Activated T-helper 1 cell treated with anti-CD3 and anti-CD28 coated beads, Interleukin-12 subunit alpha, Interleukin-12 subunit beta, Interleukin-2, Interleukin-4 antibody, amounts not matched to agents 30 ng/mL and 10 ng/mL and 1 ng/mL, durations not matched to agents 14 hours and 24 hours and 36 hours (primary cell): ENCODE measurements at regions not wholly inside any gene's neighbourhood (a gene's known extent, or its start where the extent isn't known, plus 50 kb on each side); places are given as distances from the start of the nearest gene placed in this dataset.
"Not testable (repeated sequence)": the region's sequence is repeated elsewhere in the genome, so short reads cannot be mapped to it uniquely, and the experiment has no call there.

Experiments
- DNase-seq: peaks from one replicate; pipeline ENCODE4 v3.0.0; 2021; ENCODE audit warnings: low spot score
- H3K27ac Mint-ChIP-seq: one replicate; pipeline ENCODE4 v1.8.0; 2021; ENCODE audit warnings: mild to moderate bottlenecking, mixed read lengths
- H3K27me3 Mint-ChIP-seq: one replicate; pipeline ENCODE4 v1.8.0; 2022; ENCODE audit warnings: mild to moderate bottlenecking, moderate library complexity, mixed read lengths; ENCODE audit not compliant: insufficient read depth
- H3K36me3 Mint-ChIP-seq: one replicate; pipeline ENCODE4 v1.8.0; 2021; ENCODE audit warnings: low read depth, mixed read lengths
- H3K4me1 Mint-ChIP-seq: one replicate; pipeline ENCODE4 v1.8.0; 2021; ENCODE audit warnings: low read depth, mixed read lengths
- H3K4me3 Mint-ChIP-seq: one replicate; pipeline ENCODE4 v1.8.0; 2021; ENCODE audit warnings: mild to moderate bottlenecking, moderate library complexity, mixed read lengths
- H3K9me3 Mint-ChIP-seq: one replicate; pipeline ENCODE4 v1.8.0; 2021; ENCODE audit warnings: mixed read lengths
- intact Hi-C: fragments of 100-400 bp; cut with micrococcal nuclease; formaldehyde crosslinking; loops from one replicate; pipeline ENCODE4 v1.15.1; 2024

GRCh38 chr15:84534561-84535235 is 66.1 kb upstream of the ZSCAN2 start:
- not testable (repeated sequence) for H3K9me3 Mint-ChIP-seq, DNase-seq, H3K27me3 Mint-ChIP-seq
- Mint-ChIP-seq H3K36me3 (peaks cover 17% of the 10 kb centered on the region), H3K27ac (peak overlapping the region; percentile 32), H3K4me1 (peaks cover 31% of the 10 kb centered on the region), H3K4me3 (peak overlapping the region; percentile 19)
- intact Hi-C loops: loop anchor here (10.0 kb wide), 1 partner anchor 620 kb away; no protein-coding TSS in a partner anchor

- peaks cover 23% of the 10 kb centered on the region for H3K4me1 Mint-ChIP-seq
- intact Hi-C loops: loop anchor here (10.0 kb wide), 1 partner anchor 621 kb away; no protein-coding TSS in a partner anchor
- not testable (repeated sequence) for H3K9me3 Mint-ChIP-seq, H3K4me3 Mint-ChIP-seq, H3K27ac Mint-ChIP-seq, H3K27me3 Mint-ChIP-seq, DNase-seq
- peaks cover 18% of the 10 kb centered on the region for H3K36me3 Mint-ChIP-seq
Measured at GRCh38 chr15:84536181-84536580, 64.6 kb upstream of the ZSCAN2 start.

GRCh38 chr15:84544586-84544985 is 56.2 kb upstream of the ZSCAN2 start:
- Mint-ChIP-seq H3K4me1 (peaks cover 20% of the 10 kb centered on the region), H3K36me3 (peaks cover 18% of the 10 kb centered on the region)
- H3K27ac Mint-ChIP-seq, H3K4me3 Mint-ChIP-seq, DNase-seq, H3K9me3 Mint-ChIP-seq, H3K27me3 Mint-ChIP-seq, intact Hi-C loops: not testable (repeated sequence)

GRCh38 chr15:84547150-84547549 is 53.7 kb upstream of the ZSCAN2 start:
- H3K9me3 Mint-ChIP-seq, intact Hi-C loops, DNase-seq, H3K27ac Mint-ChIP-seq, H3K4me3 Mint-ChIP-seq, H3K36me3 Mint-ChIP-seq, H3K27me3 Mint-ChIP-seq: not testable (repeated sequence)
- peaks cover 16% of the 10 kb centered on the region for H3K4me1 Mint-ChIP-seq

- Mint-ChIP-seq H3K36me3 (peaks cover 11% of the 10 kb centered on the region), H3K4me1 (peaks cover 17% of the 10 kb centered on the region)
- H3K27ac Mint-ChIP-seq, H3K4me3 Mint-ChIP-seq, H3K9me3 Mint-ChIP-seq, DNase-seq, intact Hi-C loops, H3K27me3 Mint-ChIP-seq: not testable (repeated sequence)
Measured at GRCh38 chr15:84550503-84550902, 50.3 kb upstream of the ZSCAN2 start.
